Transverse colon (tissue), 4 donors: ENCODE measurements at regions not wholly inside any gene's neighbourhood (a gene's known extent, or its start where the extent isn't known, plus 50 kb on each side); places are given as distances from the start of the nearest gene placed in this dataset.

ENCODE experiments used
- DNase-seq: peaks from one replicate; pipeline ENCODE4 v3.0.0-alpha.2; 2019
- H3K27ac ChIP-seq, 4 donors: fragments of 200-600 bp; sonication (generic); 2 replicates each; pipeline ENCODE4 v1.5.1; 2016 to 2018; ENCODE audit warnings: inconsistent platforms in 4 of 4
- H3K27me3 ChIP-seq: fragments of 200-600 bp; sonication (generic); 2 replicates; pipeline ENCODE4 v1.5.1; 2017; ENCODE audit warnings: inconsistent platforms
- H3K36me3 ChIP-seq, 4 donors: fragments of 200-600 bp; sonication (generic); 2 replicates each; pipeline ENCODE4 v1.5.1; 2017 to 2019; ENCODE audit warnings: inconsistent platforms in 4 of 4
- H3K4me1 ChIP-seq, 4 donors: fragments of 200-600 bp; sonication (generic); 2 replicates each; pipeline ENCODE4 v1.5.1; 2017 to 2020; ENCODE audit warnings: inconsistent platforms in 4 of 4
- H3K4me3 ChIP-seq, 4 donors: fragments of 200-600 bp; sonication (generic); 1 replicate in 1 of 4; 2 replicates in 3 of 4; pipeline versions ENCODE4 v1.5.1 to v1.6.1; 2017 to 2019; ENCODE audit warnings: inconsistent platforms in 4 of 4
- H3K9me3 ChIP-seq, 2 donors: fragments of 200-600 bp; sonication (generic); 2 replicates each; pipeline ENCODE4 v1.5.1; 2017 to 2019; ENCODE audit warnings: inconsistent platforms in 2 of 2
- EP300 ChIP-seq: sonication (generic); formaldehyde crosslinking; IDR thresholded peaks from one replicate; pipeline ENCODE4 v1.6.1; 2017; ENCODE audit warnings: antibody characterized with exemption, low read depth
- POLR2A ChIP-seq: fragments of 450-650 bp; IDR thresholded peaks from one replicate; pipeline ENCODE4 v1.6.1; 2016; ENCODE audit warnings: antibody characterized with exemption, mild to moderate bottlenecking, moderate library complexity
- POLR2AphosphoS5 ChIP-seq, 3 donors: sonication (generic); formaldehyde crosslinking; IDR thresholded peaks; one replicate each; pipeline ENCODE4 v1.6.1; 2016; ENCODE audit warnings: antibody characterized with exemption in 3 of 3
- WGBS, 2 donors: methylation state at CpG; one replicate each; pipeline ENCODE4 v1.1.5; 2018; ENCODE audit warnings: low coverage in 1 of 2; 5-methylcytosine and 5-hydroxymethylcytosine counted together
- in situ Hi-C, 4 donors: fragments of 200-750 bp; cut with MboI; loops; one replicate each; pipeline versions ENCODE4 v1.15.0 to v1.15.1; 2017; ENCODE audit warnings: low sequenced_read_pairs in 3 of 4, low pct_ligation_motif_present in 1 of 4, low pct_unique_long_range_greater_than_20kb in 1 of 4
- intact Hi-C: fragments of 100-400 bp; cut with DNase I; formaldehyde crosslinking; loops from one replicate; pipeline ENCODE4 v1.15.1; 2023; ENCODE audit warnings: low total_unique reads
- TF ChIP-seq, protein P1 (sequence below), 5 experiments: fragments of 200-600 bp in 3 of 5; fragments of 450-650 bp in 2 of 5; sonication (generic) in 3 of 5; IDR thresholded peaks; 1 replicate in 2 of 5; 2 replicates in 3 of 5; pipeline ENCODE4 v1.5.1; 2016 to 2017; ENCODE audit warnings: antibody characterized with exemption in 5 of 5, inconsistent platforms in 3 of 5, mild to moderate bottlenecking in 2 of 5, moderate library complexity in 1 of 5

DNA sequence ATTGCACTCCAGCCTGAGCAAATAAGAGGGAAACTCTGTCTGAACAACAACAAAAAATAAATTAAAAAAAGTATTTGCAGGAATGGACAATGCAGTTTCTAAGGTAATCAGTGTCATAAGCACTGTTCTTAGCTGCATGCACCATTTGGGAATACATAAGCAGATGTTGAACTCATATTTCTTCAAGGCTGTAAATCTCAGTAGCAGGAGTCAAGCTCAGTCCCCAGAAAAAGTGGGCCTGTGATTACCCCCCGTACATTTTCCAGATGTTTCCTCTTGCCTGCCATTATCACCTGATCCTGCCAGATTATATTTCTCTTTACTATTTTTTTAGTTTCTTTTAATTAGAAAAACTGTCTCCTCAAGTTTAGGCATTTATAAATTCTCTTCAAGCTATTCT lies 667.6 kb upstream of the ANKRD30A start:
- in situ Hi-C loops (no loop called here), intact Hi-C loops (no loop called here)
- H3K27me3 ChIP-seq: no peaks in the 10 kb centered on the region
- WGBS, 2 donors: 43 to 63% methylated on average over 1 of the region's 1 CpG
- no peak overlapping the region for H3K4me3 ChIP-seq
- TF ChIP-seq POLR2AphosphoS5 (IDR thresholded peaks at IDR 0.05): no peak
- TF ChIP-seq EP300: no peak
- no peak for TF ChIP-seq POLR2A
- TF ChIP-seq, protein P1, sequence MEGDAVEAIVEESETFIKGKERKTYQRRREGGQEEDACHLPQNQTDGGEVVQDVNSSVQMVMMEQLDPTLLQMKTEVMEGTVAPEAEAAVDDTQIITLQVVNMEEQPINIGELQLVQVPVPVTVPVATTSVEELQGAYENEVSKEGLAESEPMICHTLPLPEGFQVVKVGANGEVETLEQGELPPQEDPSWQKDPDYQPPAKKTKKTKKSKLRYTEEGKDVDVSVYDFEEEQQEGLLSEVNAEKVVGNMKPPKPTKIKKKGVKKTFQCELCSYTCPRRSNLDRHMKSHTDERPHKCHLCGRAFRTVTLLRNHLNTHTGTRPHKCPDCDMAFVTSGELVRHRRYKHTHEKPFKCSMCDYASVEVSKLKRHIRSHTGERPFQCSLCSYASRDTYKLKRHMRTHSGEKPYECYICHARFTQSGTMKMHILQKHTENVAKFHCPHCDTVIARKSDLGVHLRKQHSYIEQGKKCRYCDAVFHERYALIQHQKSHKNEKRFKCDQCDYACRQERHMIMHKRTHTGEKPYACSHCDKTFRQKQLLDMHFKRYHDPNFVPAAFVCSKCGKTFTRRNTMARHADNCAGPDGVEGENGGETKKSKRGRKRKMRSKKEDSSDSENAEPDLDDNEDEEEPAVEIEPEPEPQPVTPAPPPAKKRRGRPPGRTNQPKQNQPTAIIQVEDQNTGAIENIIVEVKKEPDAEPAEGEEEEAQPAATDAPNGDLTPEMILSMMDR (IDR thresholded peaks at IDR 0.05): no peak
- no peaks in the 10 kb centered on the region for H3K36me3 ChIP-seq
- H3K4me1 ChIP-seq: no peaks in the 10 kb centered on the region
- no peak overlapping the region for H3K27ac ChIP-seq
- no peak for DNase-seq
- H3K9me3 ChIP-seq: no peaks in the 10 kb centered on the region

DNA sequence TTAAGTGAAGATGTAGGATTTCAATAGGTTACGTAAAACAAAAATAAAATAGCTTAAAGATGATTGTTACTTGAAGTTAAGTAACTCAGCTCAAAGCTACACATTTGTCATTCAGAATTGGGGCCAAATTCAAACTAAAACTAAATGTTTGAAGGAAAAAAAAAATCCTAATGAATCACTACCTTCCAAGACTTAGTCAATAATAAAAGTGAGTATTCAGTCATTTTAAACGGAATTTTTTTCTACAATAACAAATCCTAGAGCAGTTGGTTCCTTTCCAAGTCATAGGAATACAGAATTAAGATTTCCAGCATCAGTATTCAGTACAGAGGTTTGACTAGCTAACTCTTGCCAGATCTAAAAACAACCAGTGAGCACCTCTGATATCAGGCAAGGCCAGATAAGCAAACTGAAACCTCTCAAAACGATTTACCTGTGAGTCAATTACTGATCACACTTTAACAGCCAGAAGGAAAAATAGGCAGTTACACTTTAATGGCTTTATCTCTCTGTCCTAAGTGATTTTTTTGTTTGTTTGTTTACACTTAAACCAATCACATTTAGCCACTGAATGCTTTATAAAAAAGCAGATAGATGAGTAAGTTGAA lies 669.8 kb upstream of the ANKRD30A start:
- H3K4me1 ChIP-seq: peaks cover 0 to 3% (median 0%) of the 10 kb centered on the region in 4 donors
- no peaks in the 10 kb centered on the region for H3K27me3 ChIP-seq
- 52% methylated on average over 3 of the region's 3 CpGs for WGBS, 2 donors
- no peak overlapping the region for H3K4me3 ChIP-seq
- H3K36me3 ChIP-seq: no peaks in the 10 kb centered on the region
- TF ChIP-seq, protein P1 (IDR thresholded peaks at IDR 0.05): no peak
- TF ChIP-seq POLR2A: no peak
- TF ChIP-seq EP300: no peak
- no peak for TF ChIP-seq POLR2AphosphoS5 (IDR thresholded peaks at IDR 0.05)
- no peak overlapping the region for H3K27ac ChIP-seq
- intact Hi-C loops: no loop called here
- H3K9me3 ChIP-seq: no peaks in the 10 kb centered on the region
- DNase-seq: no peak
- in situ Hi-C loops: no loop called here

DNA sequence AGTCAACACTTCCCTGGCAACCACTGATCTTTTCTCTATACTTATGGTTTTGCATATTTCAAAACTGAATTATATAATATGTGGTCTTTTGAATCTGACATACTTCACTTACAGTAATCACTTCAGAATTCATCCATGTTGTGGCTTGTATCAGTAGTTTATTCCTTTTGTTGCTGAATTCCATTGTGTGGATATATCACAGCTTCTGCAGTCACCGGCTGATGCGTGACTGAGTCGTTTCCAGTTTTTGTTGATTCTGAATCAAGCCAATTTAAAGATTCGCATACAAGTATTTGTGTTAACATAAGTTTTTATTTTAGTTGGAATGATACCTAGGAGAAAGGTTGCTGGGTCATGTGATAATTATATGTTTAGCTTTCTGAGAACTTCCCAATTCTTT lies 672.5 kb upstream of the ANKRD30A start:
- Histone ChIP-seq H3K36me3 (no peaks in the 10 kb centered on the region), H3K9me3 (no peaks in the 10 kb centered on the region), H3K4me3 (no peak overlapping the region), H3K27me3 (no peaks in the 10 kb centered on the region), H3K4me1 (peaks cover 0 to 3% (median 0%) of the 10 kb centered on the region in 4 donors), H3K27ac (no peak overlapping the region)
- 76 to 85% methylated on average over 4 of the region's 4 CpGs for WGBS, 2 donors
- no peak for DNase-seq
- TF ChIP-seq EP300: no peak
- TF ChIP-seq, protein P1 (IDR thresholded peaks at IDR 0.05): no peak
- no peak for TF ChIP-seq POLR2A
- TF ChIP-seq POLR2AphosphoS5 (IDR thresholded peaks at IDR 0.05): no peak
- intact Hi-C loops (no loop called here), in situ Hi-C loops (no loop called here)

DNA sequence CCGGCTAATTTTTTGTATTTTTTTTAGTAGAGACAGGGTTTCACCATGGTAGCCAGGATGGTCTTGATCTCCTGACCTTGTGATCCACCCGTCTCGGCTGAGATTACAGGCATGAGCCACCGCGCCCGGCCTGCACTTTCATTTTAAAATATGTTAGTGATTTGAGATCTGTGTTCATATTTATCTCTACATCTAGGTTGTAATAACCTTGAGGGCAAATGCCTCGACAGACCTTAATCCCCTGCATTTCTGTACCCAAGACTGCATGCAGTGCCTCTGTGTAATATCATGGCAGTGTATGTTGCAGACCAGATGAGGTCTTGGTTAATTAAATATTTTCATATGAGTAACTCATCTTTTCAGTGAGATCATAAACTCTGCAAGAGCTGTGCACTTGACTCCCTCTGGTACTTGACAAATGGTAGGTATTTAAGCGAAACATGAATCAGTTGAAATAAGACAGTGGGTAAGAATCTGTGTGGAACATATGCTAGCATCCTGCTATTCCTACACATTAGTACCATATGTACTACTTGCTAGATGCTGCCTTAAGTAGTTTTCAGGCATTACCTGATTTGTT lies 673.9 kb upstream of the ANKRD30A start:
- in situ Hi-C loops: no loop called here
- H3K36me3 ChIP-seq: no peaks in the 10 kb centered on the region
- peaks cover 0 to 3% (median 0%) of the 10 kb centered on the region in 4 donors for H3K4me1 ChIP-seq
- intact Hi-C loops: no loop called here
- TF ChIP-seq, protein P1 (IDR thresholded peaks at IDR 0.05): no peak
- no peak for TF ChIP-seq POLR2AphosphoS5 (IDR thresholded peaks at IDR 0.05)
- no peak for TF ChIP-seq POLR2A
- TF ChIP-seq EP300: no peak
- DNase-seq: no peak
- 77 to 94% methylated on average over 7 to 8 of the region's 8 CpGs for WGBS, 2 donors
- no peak overlapping the region for H3K4me3 ChIP-seq
- no peaks in the 10 kb centered on the region for H3K27me3 ChIP-seq
- H3K27ac ChIP-seq: no peak overlapping the region
- no peaks in the 10 kb centered on the region for H3K9me3 ChIP-seq
